HG03103 (cell line): ENCODE measurements at regions not wholly inside any gene's neighbourhood (a gene's known extent, or its start where the extent isn't known, plus 50 kb on each side); places are given as distances from the start of the nearest gene placed in this dataset.
"Not testable (repeated sequence)": the region's sequence is repeated elsewhere in the genome, so short reads cannot be mapped to it uniquely, and the experiment has no call there.

Experiments
- ATAC-seq: cut with Tn5 transposase; IDR thresholded peaks from one replicate; pipeline ENCODE4 v1.9.1; 2021; ENCODE audit warnings: low read depth; ENCODE audit not compliant: unreplicated experiment

DNA sequence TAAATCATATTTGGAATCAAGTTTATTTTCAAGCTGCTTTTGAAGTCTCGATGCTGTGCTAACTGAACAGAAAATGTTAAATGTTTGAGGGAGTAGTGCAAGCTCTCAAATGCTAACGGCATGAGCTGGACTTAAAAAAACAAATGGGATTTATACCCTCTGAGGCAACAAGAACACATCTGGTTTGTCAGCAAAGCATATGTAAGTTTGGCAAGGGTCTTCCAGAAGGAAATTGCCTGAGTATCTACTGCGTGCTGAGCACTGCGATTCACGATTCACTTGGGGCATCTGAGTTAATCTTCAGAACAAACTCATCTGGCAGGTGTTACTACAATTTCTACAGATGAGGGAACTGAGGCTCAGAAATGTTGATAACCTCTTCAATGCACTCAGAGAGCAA is 98.4 kb upstream of the C9orf72 start:
- no peak for ATAC-seq

DNA sequence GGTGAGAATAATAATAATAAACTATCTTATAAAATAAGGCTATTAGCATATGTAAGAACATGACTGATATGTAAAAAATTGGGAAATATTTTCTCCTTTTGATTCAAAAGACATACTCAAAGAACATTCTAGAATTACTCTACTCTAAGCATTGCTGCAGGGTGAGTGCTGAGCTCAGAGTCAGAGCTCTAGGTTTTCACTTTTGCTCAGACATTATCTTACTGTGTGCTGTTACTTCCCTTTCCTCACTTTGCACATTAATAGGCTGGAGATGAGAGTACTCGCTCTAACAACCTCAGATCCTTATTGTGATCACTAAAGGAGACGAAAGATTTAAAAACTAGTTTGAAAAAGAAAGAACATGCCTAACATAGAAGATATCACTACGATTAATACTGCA is 99.4 kb upstream of the C9orf72 start:
- no peak for ATAC-seq

GRCh38 chr9:27673641-27674040 is 100.4 kb upstream of the C9orf72 start:
- no peak for ATAC-seq

GRCh38 chr9:27675354-27675753 is 102.1 kb upstream of the C9orf72 start:
- no peak for ATAC-seq

GRCh38 chr9:27676827-27677226 is 103.5 kb upstream of the C9orf72 start:
- no peak for ATAC-seq

- ATAC-seq, result no peak
Observed at GRCh38 chr9:27679338-27679737, 106.1 kb upstream of the C9orf72 start.

GRCh38 chr9:27683181-27683580 is 109.9 kb upstream of the C9orf72 start:
- ATAC-seq, result no peak

GRCh38 chr9:27688954-27689353 is 115.7 kb upstream of the C9orf72 start:
- ATAC-seq, result no peak

GRCh38 chr9:27690816-27691215 is 117.5 kb upstream of the C9orf72 start:
- not testable (repeated sequence) for ATAC-seq

- ATAC-seq, result no peak
Observed at GRCh38 chr9:27699621-27700020, 126.3 kb upstream of the C9orf72 start.

- no peak for ATAC-seq
Observed at GRCh38 chr9:27701016-27701415, 127.7 kb upstream of the C9orf72 start.

GRCh38 chr9:27701587-27701986 is 128.3 kb upstream of the C9orf72 start:
- ATAC-seq, result no peak

DNA sequence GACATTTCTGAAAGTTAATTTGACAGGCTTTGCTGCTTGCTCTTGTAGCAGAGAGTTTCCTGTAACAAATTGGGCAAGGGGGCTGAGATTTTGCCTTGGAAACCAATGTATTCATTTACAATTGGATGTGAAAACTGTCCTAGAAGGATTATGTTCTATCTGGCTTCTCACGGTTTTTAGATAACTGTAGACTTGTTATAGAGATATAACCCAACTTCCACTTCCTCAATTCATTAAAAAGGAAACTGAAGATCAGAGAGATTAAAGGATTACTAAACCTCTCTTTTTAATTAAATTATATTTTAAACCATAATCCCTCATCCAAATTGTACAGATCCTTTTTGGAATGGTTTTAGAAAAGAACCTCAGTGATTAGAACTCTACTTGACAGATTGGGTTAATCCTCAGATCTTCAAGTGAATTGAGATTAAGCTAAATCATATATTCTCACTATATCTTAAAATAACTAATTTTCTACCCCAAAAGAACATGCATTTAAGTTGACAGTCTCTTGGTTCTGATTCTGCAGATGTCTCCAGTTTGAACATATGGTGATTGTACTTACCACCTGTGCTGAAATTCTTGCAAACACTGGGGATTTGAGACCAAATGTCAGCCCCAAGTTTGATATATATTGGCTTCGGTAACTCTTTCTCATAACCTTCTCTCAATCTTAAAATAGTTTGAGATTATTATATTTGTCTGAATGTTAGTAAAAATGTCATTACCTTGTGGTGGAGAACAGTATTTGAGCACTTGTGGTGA is 130.1 kb upstream of the C9orf72 start:
- no peak for ATAC-seq

DNA sequence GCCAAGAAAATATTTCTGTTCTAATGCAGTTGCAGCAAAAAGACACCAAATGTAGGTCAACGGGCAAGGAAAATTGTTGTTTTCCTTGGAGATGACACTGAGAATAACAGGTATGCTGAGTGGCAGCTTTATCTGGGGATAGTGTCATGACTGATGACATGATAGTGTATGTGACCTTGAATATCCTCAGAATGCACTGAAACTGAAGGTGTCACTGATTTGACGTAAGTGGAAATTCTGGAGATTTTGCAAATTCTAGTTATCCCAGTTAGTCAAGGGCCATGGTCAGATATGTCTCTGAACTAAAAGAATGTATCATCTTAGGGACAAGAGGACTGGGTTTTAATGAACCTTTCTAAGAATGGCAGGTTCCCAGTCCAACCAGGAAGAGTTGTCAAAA is 138.0 kb upstream of the C9orf72 start:
- no peak for ATAC-seq

DNA sequence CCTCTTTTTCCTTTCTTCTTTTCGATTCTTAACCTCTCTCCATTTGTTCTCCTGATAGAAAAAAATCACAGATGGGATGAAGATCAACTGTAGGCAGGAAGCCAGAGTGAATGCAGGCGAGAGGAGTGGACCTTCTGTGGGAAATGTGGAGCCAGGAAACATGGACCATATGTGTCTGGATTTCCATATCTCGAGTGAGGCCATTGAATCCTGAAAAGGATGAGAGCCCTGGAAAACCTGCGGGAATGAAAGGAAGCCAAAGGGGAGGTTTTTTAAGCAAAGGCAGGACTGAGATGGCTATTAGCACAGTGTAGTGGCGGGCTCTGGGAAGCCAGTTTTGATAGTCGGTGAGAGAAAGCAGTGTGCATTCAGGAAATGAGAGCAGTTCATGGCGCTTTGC is 139.5 kb upstream of the C9orf72 start:
- no peak for ATAC-seq

GRCh38 chr9:27714388-27714787 is 141.1 kb upstream of the C9orf72 start:
- ATAC-seq, result no peak

DNA sequence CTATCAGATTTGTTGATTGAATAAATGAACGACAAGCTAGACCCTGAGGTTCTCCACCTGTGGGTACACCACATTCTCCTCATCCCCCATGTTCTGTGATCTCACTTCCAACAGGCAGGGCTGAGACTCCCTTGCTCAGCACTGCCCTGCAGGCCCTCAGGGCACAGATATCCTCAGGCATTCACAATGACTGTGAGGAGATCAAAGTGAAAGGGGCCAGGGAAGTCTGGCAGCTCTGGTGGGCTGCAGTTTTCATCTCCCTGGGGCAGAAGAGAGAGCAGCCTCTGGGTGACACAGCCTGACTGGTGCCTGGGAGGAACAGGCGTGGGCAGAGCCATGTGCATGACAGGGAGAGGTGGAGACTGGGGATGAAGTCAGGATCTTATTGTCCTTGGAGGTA is 142.4 kb upstream of the C9orf72 start:
- no peak for ATAC-seq

- ATAC-seq, result no peak
Observed at GRCh38 chr9:27717991-27718390, 144.7 kb upstream of the C9orf72 start.

DNA sequence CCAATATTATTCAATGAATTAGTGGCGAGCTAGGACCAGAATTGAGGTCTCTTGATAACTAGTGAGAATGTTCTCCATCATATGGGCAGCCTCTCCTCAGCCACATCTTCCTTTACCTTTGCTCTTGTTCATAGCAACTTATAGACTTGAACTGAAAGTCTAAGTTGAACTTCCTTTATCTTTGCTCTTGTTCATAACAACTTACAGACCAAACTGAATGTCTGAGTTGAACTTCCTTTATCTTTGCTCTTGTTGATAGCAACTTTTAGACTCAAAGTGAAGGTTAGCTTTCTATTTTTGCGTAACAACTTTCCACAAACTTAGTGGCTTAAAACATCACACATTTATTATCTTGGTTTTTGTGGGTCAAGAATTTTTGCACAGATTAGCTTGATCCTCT is 146.4 kb upstream of the C9orf72 start:
- no peak for ATAC-seq

DNA sequence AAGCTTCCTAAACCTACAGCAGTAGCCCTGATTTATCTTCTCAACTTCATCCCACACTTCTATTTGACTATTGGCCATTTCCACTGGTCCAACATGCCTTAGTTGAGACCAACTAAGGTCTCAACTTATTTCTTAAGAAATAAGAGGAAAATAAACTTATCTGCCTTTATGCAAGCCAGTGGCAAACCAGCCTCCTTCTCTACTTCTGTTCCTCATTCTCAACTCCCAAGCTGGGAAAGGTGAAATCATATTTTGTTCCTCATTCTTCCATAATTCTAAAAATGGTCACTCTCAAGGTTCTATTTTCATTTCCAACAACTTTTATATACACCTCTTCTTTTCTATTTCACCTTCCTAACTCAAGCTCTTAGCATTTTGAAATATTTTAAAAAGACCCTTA is 149.6 kb upstream of the C9orf72 start:
- no peak for ATAC-seq

DNA sequence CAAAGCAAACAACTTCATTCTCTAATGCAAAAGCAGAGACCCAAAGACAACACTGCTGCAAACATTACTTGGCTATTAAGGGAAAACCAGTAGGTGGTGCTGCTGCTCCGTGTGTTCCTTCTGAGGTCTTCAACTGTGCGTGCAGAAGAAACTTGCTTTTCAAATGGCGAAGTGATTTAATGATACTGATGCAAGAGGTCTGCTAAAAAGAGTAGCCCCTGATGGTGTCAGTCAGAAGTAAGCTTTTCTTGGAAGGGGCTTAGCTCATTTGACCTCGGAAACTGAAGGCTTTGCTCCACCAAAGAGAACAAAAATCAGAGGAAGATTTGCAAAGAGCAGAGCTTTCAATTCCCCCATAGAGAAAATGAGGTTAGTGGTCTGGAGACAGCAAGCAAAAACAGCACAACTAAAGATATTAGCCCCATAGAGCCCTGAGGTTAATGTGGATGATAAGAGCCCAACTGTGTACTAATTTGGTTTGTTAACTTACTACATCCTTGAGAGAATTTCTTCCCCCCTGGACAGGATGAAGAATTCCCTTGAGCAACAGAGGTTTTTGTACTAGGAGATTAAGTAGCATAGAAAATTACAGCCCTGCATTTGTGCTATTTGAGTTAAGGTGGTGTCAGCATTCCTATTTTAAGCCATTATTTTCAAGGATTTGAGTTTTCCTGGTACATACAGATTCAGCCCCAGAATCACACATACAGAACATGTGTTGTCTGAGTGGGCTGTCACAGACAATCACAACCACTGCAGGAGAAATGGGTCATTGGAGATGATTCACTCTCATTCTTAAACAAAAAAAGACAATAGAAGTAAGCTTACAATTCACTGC is 153.2 kb upstream of the C9orf72 start:
- peak; percentile 89 for ATAC-seq

DNA sequence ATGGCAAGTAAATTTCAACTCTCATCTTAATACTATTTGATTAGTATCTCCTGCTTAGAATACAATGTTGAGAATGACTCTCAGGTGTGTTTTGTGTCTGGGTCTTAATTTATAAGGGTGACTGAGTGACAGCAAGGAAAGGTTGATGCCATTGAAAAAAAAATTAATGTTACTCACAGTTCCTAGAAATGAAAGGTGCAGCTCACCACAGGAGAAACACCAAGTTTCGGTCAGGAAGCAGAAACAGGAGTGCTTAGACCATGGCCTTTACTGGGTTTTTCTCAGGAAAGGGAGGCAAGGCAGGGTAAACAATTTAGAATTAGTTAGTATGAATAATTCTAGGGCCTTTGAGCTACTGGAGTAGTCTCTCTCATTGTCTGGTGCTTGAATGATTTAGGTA is 159.2 kb upstream of the C9orf72 start:
- no peak for ATAC-seq
